NOMO-1 treated with dmso at 0.1 percent for 144 hours (cell line): ENCODE measurements at regions not wholly inside any gene's neighbourhood (a gene's known extent, or its start where the extent isn't known, plus 50 kb on each side); places are given as distances from the start of the nearest gene placed in this dataset.
"Not testable (repeated sequence)": the region's sequence is repeated elsewhere in the genome, so short reads cannot be mapped to it uniquely, and the experiment has no call there.

ENCODE experiments used
- DNase-seq: peaks from one replicate; lab custom pipeline; 2025; ENCODE audit not compliant: unreplicated experiment; lab: John Stamatoyannopoulos, UW

DNA sequence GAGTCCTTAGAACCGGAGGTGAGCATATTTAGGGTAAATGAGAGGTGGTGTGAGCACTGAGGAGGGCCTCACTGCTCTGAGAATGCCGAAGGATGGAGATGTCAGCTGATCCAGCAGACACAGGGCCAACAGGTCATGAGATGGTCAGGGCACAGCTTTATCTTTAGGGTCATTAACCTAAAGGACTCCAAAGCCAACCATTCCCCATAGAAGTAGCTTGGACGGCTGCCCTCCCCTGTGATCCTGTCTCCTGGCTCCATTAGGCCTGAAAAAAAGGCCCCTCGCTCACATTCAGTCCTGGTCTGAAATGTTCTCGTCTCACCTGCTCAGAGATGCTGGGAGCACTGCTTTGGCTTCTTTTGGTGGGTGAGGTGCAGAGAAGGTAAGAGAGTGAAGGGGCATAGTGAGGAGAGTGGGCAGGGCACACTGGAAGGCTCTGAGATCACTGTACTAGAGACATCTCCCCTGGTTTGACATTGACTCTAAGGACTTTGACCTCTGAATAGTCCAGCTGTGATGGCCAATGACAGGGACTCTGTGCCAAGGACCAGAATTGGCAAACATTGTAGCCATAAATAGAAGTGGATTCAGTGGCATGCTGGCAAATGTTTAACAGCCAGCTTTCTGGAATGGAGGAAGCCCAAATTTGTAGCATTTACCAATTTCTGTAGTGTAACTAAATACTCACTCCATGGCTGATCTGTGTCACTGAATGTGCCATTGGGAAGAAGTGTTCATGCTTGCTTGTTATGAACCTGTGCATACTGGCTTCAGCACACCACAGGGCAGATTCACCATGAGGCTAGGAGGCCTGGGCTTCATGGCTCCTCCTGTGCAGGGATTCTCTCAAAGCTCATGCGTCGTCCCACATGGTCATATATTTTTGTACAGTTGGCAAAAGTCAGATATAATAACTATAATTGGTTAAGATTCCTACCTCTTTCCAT lies 76.2 kb upstream of the MRPS22 start:
- DNase-seq = no peak

DNA sequence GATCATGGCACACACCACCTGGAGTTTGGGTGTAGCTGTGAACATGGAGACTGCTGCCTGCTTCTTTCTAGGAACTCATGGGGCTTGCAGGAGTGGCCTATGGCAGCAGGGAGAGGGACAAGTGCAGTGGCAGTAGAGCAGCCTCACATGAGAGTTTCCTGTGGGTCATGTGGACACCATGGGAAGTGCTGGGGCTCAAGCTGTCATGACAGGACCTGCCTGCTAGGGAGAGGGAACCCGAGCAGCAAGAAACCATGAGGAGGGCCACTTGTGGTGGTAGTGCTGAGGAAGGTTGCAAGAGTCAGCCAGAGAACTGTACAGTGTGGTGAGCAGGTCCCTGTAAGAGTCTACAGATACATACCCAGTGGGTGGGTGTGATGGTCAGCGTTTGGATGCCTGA lies 73.8 kb upstream of the MRPS22 start:
- no peak for DNase-seq

DNA sequence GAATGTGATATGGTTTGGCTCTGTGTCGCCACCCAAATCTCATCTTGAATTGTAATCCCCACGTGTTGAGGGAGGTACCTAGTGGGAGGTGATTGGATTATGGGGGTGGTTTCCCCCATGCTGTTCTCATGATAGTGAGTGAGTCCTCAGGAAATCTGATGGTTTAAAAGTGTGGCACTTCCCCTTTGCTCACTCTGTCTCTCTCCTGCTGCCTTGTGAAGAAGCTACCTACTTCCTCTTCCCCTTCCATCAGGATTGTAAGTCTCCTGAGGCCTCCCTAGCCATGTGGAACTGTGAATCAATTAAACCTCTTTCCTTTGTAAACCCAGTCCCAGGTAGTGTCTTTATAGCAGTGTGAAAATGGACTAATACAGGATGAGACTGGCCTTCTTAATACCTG lies 73.2 kb upstream of the MRPS22 start:
- not testable (repeated sequence) for DNase-seq

DNA sequence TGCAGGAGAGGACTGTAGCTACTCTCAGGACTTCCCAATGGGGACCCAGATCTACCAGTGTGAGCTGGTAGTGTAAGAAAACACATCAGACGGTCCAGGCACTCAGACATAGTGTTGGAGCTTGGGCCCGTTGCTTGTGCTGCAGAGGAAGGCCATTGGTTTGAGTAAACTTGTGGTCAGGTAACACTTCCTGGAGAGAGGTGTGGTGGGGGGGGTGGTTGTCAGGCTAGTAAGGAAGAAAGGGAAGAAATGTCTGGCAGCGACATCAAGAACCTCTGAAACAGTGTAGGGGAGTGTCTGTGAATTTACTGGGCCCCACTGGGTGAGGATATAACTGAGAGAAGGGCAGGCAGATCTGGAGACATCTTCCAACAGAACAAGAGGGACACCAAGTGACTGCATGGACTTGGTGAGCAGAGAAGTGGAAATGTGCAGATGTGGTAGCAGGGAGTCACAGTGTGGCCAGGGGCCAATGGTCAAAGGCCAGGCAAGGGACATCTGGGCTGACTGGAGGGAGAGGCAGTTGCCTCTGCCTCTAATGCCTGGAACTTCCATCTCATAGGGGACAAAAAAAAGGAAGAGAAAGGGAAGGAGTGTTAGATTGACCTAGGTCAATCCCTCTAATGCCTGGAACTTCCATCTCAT lies 63.7 kb upstream of the MRPS22 start:
- DNase-seq = no peak

DNA sequence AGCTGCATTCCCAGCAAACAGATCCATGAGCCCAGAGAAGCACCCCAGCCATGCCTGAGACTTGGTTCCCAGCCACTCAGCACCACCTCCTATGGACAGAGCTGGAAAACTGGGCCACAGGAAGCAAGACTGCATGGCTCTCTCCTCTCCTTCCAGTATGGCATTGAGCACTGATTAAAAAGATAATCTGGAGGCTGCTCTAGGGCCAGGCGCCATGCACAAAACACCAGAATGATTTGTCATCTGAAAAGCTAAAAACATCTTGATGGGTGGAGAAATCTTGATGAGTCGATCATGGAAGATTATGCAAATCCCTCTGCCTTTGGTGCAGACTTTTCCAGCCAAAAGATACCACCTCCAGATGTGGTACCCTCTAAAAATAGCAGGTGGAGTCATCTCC lies 62.7 kb upstream of the MRPS22 start:
- DNase-seq = no peak

DNA sequence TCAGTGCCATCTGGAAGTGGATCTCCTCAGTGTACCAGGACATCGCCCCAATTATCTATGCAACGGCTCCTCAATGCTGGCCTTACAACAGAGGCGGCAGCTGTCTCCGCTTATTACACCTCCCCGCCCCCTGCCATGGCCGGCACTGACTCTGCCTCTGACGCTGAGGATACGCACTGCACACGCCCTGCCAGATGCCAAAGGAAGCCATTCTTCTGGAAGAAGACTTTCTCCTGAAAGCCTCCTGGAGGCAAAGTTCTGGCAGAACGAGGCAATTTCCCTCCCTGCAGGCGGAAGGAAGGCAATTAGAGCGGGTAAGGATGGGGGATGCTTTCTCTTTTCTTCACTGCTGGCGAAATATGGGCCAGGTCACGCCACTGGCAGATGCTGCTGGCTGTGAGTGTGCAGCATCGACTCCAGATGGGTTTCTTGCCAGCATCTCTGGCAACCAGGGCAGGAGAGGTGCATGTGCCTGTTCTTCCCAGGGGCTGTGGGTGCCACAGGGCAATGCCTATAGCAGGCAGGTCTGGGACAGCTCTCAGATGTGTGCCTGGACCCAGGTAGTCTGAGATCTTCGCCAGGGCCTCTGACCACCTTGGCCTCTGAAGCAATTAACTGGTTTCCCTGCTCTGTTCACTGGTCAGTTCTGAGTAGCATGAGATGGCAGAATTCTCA lies 62.2 kb upstream of the MRPS22 start:
- DNase-seq = no peak

DNA sequence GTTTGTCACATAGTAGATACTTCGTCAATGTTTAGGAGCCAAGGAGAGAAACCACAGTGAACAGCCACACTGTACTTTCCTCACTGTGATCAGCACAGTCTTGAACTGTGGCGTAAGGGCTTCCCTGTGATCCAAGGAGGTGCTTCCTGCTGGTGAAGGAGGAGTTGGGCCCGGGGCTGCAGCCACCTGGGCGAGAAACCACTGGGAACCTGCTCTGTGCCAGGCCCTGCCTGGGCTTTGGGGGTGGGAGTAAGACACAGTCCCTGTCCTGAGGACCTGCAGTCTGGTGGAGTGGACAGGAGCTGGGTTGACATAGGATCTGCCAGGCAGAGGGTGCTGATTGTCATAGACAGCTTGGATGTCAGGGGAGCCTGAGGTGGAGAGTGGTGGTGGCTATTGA lies 60.5 kb upstream of the MRPS22 start:
- no peak for DNase-seq

DNA sequence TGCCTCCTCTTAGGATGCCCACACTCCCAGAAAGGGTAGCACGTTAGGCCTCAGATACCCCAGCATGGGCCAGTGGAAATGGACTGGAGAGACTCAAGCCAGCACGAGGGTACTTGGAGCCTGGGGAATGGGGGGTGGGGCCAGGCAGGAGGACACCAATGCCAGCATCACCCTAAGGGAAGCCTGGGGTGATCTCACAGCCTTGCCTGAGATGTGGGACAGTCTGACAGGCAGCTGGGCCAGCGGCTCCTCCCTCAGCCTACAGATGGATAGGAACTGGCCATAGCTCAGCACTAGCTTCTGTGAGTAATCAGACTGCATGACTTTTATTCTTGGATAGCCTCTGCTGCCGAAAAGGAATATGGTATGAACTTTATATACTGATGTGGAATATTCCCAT lies 59.6 kb upstream of the MRPS22 start:
- DNase-seq = no peak

DNA sequence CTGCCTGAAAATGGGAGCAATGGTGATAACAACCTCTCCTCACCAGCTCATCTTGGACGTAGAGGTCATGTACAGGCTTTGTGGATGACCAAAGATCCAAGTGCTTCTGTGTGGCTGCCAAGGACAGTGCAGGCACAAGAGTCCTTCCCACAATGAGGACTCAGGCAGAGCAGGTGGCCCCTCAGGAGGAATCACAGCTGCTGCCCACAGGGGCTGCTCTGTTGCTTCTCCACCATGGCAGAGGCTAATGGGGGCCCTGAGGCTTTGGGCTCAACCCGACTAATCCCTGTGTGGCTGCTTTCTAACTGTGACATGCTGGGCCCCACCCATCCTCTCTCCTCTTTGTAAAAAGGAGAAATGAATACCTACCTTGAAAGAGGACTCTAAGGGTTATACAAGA lies 58.1 kb upstream of the MRPS22 start:
- DNase-seq = no peak

DNA sequence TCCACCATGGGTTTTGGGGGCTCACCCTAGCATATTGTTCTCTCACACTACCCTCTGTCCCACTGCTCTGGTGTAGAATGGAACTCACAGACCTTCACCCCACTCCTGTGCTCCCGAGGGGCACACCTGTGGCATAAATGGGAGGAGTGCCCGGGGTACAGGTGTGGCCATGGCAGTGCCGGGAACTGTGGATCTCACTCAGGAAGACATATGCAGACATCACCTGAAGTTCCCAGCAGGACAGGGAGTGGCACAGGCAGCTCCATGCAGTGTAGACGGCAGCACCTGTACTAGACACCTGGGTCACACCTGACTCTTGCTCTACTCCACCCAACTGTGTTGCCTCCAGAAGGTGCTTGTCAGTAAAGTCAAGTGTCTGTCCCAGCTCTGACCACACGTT lies 57.6 kb upstream of the MRPS22 start:
- DNase-seq = no peak

DNA sequence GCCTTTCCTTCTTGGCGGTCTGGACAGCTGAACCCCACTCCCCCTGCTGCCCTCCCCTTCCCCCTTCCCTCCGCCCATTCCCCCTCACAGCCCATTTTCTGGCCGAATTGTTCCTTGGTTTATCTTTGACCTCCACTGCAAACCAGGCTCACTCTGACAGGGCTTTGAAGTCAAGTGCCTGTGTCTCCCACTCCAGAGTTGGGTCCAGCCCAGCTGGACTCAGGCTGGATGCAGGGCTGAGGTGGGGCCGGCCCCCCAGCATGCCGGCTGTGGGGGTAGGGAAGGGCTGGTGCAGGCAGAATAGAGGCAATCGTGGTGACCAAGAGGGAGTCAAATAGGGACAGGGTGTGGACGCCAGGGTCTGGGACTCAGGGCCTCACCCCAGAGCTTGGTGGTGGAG lies 57.0 kb upstream of the MRPS22 start:
- DNase-seq = no peak

DNA sequence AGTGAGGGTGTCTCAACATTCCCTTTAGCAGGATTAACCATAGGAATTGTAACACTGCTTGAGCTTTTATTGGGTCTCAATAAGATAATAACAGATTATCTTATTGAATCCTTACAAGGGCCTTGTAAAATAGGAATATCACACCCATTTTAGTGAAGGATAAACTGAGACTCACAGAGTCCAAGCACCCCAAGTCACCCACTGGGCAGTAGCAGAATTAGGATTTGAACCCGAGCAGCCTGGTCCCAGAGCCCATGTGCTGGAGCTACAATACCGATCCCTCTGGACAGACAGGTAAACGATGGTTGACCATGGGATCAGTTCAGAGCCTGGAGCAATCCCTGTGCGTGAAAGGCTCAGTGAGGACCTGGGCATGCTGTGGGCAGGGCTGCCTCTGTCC lies 56.3 kb upstream of the MRPS22 start:
- DNase-seq = no peak

DNA sequence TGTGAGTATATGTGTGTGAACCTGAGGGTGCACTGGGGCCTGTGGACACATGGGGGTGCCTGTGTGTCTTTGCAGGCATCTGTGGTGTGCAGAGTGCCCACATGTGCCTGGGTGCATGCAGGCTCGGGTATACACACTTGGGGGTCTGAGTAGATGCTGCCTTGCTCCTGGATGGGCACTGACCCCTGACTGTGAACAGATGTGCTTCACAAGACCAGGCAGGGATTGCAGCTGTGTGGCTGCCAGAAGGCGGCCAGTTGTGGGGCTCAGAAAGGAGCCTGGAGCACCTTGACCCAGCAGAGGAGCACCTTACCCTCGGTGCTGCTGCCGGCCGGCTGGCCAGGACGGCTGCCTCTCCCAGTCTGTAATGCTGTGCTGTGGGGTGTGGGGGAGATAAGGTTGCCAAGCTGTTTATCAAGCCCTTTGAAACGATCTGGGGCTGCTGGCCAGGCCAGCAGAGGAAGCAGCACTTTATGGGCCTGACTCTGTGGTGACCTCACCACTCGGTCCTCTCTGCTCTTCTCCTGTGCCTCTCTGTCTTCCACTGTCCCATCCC lies 55.5 kb upstream of the MRPS22 start:
- no peak for DNase-seq

DNA sequence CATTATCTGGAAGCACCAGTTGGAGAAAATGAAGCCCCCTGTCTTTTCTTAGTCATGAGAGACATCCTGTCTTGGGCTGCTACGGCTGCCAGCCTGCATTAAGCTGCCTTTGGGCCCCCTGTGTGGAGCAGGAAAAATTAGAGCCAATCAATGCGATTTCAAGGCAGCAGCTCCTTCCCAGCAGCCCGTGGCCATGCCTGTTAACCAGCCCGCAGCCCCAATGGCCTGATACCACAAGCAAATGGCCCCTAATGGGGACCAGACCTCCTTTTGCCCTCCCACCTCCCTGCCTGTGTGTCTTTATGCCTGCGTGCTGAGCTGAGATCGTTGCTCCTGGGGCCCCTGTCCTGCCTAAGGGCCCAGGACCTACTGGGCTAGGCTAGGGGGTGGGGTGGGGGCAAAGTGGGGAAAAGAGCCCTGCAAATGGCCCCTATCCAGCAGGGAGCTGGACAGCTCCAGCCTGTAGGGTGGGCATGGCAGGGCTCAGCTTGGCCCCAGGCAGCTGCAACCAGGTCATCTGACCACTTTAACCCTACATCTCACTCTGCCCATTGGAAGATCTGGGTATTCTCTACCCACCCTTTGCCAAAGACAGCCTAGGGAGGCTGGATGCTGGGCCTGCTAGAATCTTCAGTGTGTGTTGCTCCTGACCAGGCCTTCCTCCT lies 53.8 kb upstream of the MRPS22 start:
- no peak for DNase-seq

DNA sequence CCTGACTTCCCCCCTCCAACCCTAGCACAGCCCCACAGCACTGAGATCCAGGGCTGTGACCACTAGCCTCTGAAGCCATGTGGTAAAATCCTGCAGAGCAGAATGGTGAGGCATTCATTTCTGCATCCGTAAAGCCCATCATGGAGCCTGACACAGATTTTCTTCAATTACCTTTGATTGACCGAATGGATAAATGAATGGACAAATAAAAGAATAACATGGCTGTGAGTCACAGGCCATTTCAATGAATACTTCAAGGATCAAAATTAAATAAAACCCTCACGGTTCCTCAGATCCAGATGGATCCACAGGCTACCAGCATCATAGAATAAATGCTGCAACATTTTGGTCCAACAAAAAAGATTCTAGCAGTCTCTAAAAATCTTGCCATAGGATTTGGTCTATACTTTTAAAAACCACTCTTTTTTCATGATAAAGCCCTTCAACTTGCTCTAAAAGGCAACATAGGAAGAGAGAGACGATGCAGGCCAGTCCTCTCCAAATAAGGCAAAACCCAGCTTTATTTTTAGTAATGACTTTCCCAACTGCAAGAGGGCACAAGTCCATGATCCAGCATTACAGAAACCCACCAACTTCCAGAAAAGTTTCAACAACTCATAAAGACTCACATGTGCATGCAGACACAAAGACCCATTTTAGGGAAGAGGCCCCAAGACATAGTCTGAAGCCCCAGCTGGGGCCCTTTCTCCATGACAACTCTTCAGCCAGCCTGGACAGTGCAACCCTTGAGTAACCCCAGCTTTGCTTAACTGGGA lies 52.4 kb upstream of the MRPS22 start:
- DNase-seq = no peak

DNA sequence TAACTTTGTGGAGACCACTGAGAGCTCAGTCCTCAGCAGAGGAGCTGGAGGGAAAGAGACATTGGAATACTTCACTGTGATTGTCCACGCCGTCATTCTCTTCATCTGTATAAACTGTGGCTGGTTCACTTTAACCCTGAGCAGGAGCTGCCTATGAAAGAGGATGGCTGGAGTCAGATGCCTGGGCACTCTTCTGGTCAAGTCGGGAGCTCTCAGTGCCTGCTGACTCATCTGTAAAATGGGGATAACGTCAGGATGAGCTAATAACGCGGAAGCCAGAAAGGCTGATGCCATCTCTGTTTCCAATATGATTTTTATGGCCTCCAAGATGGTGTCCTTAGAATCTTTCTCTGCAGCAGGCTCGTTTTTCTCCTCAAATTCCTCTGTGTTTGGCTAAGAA lies 51.6 kb upstream of the MRPS22 start:
- no peak for DNase-seq

DNA sequence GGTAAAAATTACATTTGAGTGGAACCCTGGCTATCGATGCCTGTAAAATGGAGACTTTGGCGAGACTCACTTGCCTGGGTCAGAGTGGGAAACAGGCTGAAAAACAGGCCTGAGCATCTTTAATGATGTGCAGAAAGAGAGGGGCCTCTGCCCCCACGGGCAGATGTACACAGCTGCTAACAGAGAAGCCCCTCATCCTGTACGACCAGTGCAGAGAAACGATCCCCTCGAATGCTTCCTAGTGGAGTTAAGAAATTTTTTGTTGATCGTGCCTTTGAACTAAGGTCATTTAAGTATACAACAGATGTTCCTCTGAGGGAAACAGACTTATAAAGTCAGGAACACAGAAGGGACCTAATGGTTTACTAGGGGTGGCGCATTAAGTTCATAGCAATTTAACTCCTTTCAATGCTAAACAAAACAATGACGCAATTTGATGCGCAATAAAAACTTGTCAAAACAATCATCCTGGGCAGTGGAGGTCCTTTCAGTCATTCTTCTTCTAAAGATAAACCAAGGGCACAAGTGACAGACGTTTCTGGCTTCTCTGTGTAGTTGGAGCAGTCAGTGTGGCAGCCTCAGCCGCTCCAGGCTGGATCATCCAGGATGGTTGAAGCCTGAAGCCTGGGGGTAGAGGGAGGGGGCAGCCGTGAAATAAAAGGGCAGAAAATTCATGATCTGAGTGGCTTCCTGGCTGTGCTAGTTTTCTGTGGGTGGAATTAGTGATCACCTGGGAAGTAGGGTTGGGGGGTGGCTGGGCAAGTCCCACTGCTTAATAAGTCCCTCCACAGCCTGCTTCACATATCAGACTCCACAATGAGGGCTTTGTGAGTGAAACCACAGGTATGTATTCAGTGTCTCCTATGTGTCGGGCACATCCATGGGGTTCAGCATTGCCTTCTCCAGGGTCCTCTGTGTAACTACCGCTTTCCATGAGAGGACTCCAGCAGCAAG lies 50.8 kb upstream of the MRPS22 start:
- no peak for DNase-seq

DNA sequence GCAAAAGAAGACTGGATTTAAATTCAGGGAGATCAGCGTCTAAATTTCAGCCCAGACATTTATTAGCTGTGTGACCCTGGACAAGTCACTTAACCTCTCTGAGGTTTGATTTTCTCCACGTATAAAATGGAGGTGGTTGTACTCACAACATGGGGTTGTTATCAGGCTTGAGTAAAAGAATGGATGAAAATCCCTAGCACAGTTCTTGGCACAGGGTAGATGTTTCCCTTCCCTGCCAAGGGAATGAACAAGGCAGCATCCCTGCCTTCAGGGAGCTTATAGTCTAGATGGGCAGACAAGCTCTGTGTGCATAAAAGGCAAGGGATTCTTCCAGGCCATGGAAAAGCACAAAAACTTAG lies 50.2 kb upstream of the MRPS22 start:
- DNase-seq = no peak
